GM19372 (cell line): ENCODE measurements at regions not wholly inside any gene's neighbourhood (a gene's known extent, or its start where the extent isn't known, plus 50 kb on each side); places are given as distances from the start of the nearest gene placed in this dataset.

ENCODE experiments used
- ATAC-seq: cut with Tn5 transposase; IDR thresholded peaks from one replicate; pipeline ENCODE4 v1.9.1; 2021; ENCODE audit warnings: mild to moderate bottlenecking, low read depth, moderate library complexity; ENCODE audit not compliant: unreplicated experiment

- no peak for ATAC-seq
Measured at GRCh38 chr6:80404889-80405288, 298.4 kb downstream of the BCKDHB start.

GRCh38 chr6:80403365-80403764 is 296.9 kb downstream of the BCKDHB start:
- no peak for ATAC-seq

- ATAC-seq: no peak
Measured at GRCh38 chr6:80402266-80402665, 295.8 kb downstream of the BCKDHB start.
